Left lung (tissue), 4 donors: ENCODE measurements at regions not wholly inside any gene's neighbourhood (a gene's known extent, or its start where the extent isn't known, plus 50 kb on each side); places are given as distances from the start of the nearest gene placed in this dataset.

Experiments
- ATAC-seq: fragments of 200-7000 bp; cut with Tn5 transposase; one replicate; pipeline ENCODE4 v1.9.1; 2020; ENCODE audit warnings: moderate library complexity
- DNase-seq, 4 donors: peaks; one replicate each; pipeline ENCODE4 v3.0.0-alpha.2; 2013 to 2020
- H3K27ac ChIP-seq, 2 donors: fragments of 200-600 bp; sonication (generic) in 1 of 2; one replicate each; pipeline versions ENCODE4 v1.5.0 to v1.8.0; 2020 to 2021
- H3K27me3 ChIP-seq, 2 donors: fragments of 200-600 bp; sonication (generic) in 1 of 2; one replicate each; pipeline versions ENCODE4 v1.5.0 to v1.8.0; 2020 to 2021
- H3K36me3 ChIP-seq, 2 donors: fragments of 200-600 bp; sonication (generic) in 1 of 2; one replicate each; pipeline versions ENCODE4 v1.5.0 to v1.8.0; 2020 to 2021
- H3K4me1 ChIP-seq, 2 donors: fragments of 200-600 bp; one replicate each; pipeline ENCODE4 v1.8.0; 2021
- H3K4me3 ChIP-seq, 2 donors: fragments of 200-600 bp; sonication (generic) in 1 of 2; one replicate each; pipeline versions ENCODE4 v1.5.0 to v1.8.0; 2020 to 2021; ENCODE audit warnings: mild to moderate bottlenecking in 1 of 2
- H3K9me3 ChIP-seq, 2 donors: fragments of 200-600 bp; sonication (generic) in 1 of 2; one replicate each; pipeline versions ENCODE4 v1.5.0 to v1.8.0; 2020 to 2021
- CTCF ChIP-seq, 2 donors: fragments of 200-600 bp; sonication (generic) in 1 of 2; IDR thresholded peaks; one replicate each; pipeline versions ENCODE4 v1.5.0 to v1.8.0; 2021; ENCODE audit warnings: antibody characterized with exemption in 2 of 2
- intact Hi-C, 2 donors: fragments of 100-400 bp; cut with DNase I; formaldehyde crosslinking; loops; one replicate each; pipeline versions ENCODE4 v1.11.2 to v1.14.2; 2022
- donor health status: DM: no; HTN: yes; CAD: no.
- donor health status: DM: no; HTN: no; CAD: no.

- ATAC-seq (no peak), DNase-seq (no peak)
- no peak for TF ChIP-seq CTCF (IDR thresholded peaks at IDR 0.05)
- Histone ChIP-seq H3K9me3 (peaks cover 0 to 53% of the 10 kb centered on the region in 2 donors), H3K4me3 (no peak overlapping the region), H3K27ac (no peak overlapping the region), H3K4me1 (no peaks in the 10 kb centered on the region), H3K36me3 (no peaks in the 10 kb centered on the region), H3K27me3 (no peaks in the 10 kb centered on the region)
- intact Hi-C loops: no loop called here
Measured at GRCh38 chr5:45799388-45799787, 103.2 kb upstream of the HCN1 start.

GRCh38 chr5:45796959-45797553, 100.9 kb upstream of the HCN1 start:
- peaks cover 0 to 51% of the 10 kb centered on the region in 2 donors for H3K9me3 ChIP-seq
- H3K27ac ChIP-seq: no peak overlapping the region
- no peak for ATAC-seq
- DNase-seq: no peak
- H3K4me1 ChIP-seq: no peaks in the 10 kb centered on the region
- no peak for TF ChIP-seq CTCF (IDR thresholded peaks at IDR 0.05)
- H3K36me3 ChIP-seq: no peaks in the 10 kb centered on the region
- no peak overlapping the region for H3K4me3 ChIP-seq
- no peaks in the 10 kb centered on the region for H3K27me3 ChIP-seq
- intact Hi-C loops: no loop called here

- Histone ChIP-seq H3K27ac (no peak overlapping the region), H3K4me3 (no peak overlapping the region), H3K36me3 (no peaks in the 10 kb centered on the region), H3K4me1 (no peaks in the 10 kb centered on the region), H3K27me3 (no peaks in the 10 kb centered on the region), H3K9me3 (peaks cover 0 to 37% of the 10 kb centered on the region in 2 donors)
- no peak for TF ChIP-seq CTCF (IDR thresholded peaks at IDR 0.05)
- intact Hi-C loops: no loop called here
- ATAC-seq (no peak), DNase-seq (no peak)
Measured at GRCh38 chr5:45795458-45795857, 99.3 kb upstream of the HCN1 start.

- DNase-seq: no peak
- no peaks in the 10 kb centered on the region for H3K36me3 ChIP-seq
- no peaks in the 10 kb centered on the region for H3K4me1 ChIP-seq
- peaks cover 0 to 31% of the 10 kb centered on the region in 2 donors for H3K9me3 ChIP-seq
- no peak for TF ChIP-seq CTCF (IDR thresholded peaks at IDR 0.05)
- intact Hi-C loops: no loop called here
- H3K4me3 ChIP-seq: no peak overlapping the region
- no peak overlapping the region for H3K27ac ChIP-seq
- no peak for ATAC-seq
- H3K27me3 ChIP-seq: no peaks in the 10 kb centered on the region
Measured at GRCh38 chr5:45793638-45794532, 97.7 kb upstream of the HCN1 start.

GRCh38 chr5:45779874-45780671, 83.9 kb upstream of the HCN1 start:
- Histone ChIP-seq H3K4me1 (no peaks in the 10 kb centered on the region), H3K36me3 (no peaks in the 10 kb centered on the region), H3K27ac (no peak overlapping the region), H3K27me3 (no peaks in the 10 kb centered on the region), H3K9me3 (no peaks in the 10 kb centered on the region), H3K4me3 (no peak overlapping the region)
- intact Hi-C loops: no loop called here
- TF ChIP-seq CTCF (IDR thresholded peaks at IDR 0.05): no peak
- ATAC-seq: no peak
- no peak for DNase-seq
